ENCODE measurements at regions not wholly inside any gene's neighbourhood (a gene's known extent, or its start where the extent isn't known, plus 50 kb on each side); places are given as distances from the start of the nearest gene placed in this dataset.

GRCh38 chr6:170232186-170233002 is 58.5 kb downstream of the DLL1 start:
- no peak overlapping the region for H3K4me3 ChIP-seq
- H3K9me3 ChIP-seq: no peaks in the 10 kb centered on the region
- no peaks in the 10 kb centered on the region for H3K36me3 ChIP-seq
- DNase-seq: no peak
- no peaks in the 10 kb centered on the region for H3K27me3 ChIP-seq

GRCh38 chr6:170231293-170232185 is 59.3 kb downstream of the DLL1 start:
- Histone ChIP-seq H3K4me3 (no peak overlapping the region), H3K36me3 (no peaks in the 10 kb centered on the region), H3K27me3 (no peaks in the 10 kb centered on the region), H3K9me3 (no peaks in the 10 kb centered on the region)
- no peak for DNase-seq

- no peak for DNase-seq
- Histone ChIP-seq H3K9me3 (no peaks in the 10 kb centered on the region), H3K4me3 (no peak overlapping the region), H3K27me3 (no peaks in the 10 kb centered on the region), H3K36me3 (no peaks in the 10 kb centered on the region)
Observed at GRCh38 chr6:170230520-170231292, 60.2 kb downstream of the DLL1 start.

- H3K9me3 ChIP-seq: no peaks in the 10 kb centered on the region
- no peaks in the 10 kb centered on the region for H3K36me3 ChIP-seq
- no peaks in the 10 kb centered on the region for H3K27me3 ChIP-seq
- no peak for DNase-seq
- H3K4me3 ChIP-seq: no peak overlapping the region
Observed at GRCh38 chr6:170229851-170230519, 60.9 kb downstream of the DLL1 start.

- DNase-seq: no peak
- Histone ChIP-seq H3K27me3 (no peaks in the 10 kb centered on the region), H3K4me3 (no peak overlapping the region), H3K9me3 (no peaks in the 10 kb centered on the region), H3K36me3 (no peaks in the 10 kb centered on the region)
Observed at GRCh38 chr6:170229396-170229795, 61.5 kb downstream of the DLL1 start.

- Histone ChIP-seq H3K27me3 (no peaks in the 10 kb centered on the region), H3K9me3 (no peaks in the 10 kb centered on the region), H3K36me3 (no peaks in the 10 kb centered on the region), H3K4me3 (no peak overlapping the region)
- no peak for DNase-seq
Observed at GRCh38 chr6:170228946-170229310, 62.0 kb downstream of the DLL1 start.

- Histone ChIP-seq H3K4me3 (no peak overlapping the region), H3K9me3 (no peaks in the 10 kb centered on the region), H3K36me3 (no peaks in the 10 kb centered on the region), H3K27me3 (no peaks in the 10 kb centered on the region)
- no peak for DNase-seq
Observed at GRCh38 chr6:170227996-170228945, 62.6 kb downstream of the DLL1 start.

- Histone ChIP-seq H3K4me3 (no peak overlapping the region), H3K9me3 (no peaks in the 10 kb centered on the region), H3K36me3 (no peaks in the 10 kb centered on the region), H3K27me3 (no peaks in the 10 kb centered on the region)
- DNase-seq: no peak
Observed at GRCh38 chr6:170227521-170227983, 63.3 kb downstream of the DLL1 start.

GRCh38 chr6:170226647-170227046 is 64.2 kb downstream of the DLL1 start:
- Histone ChIP-seq H3K4me3 (no peak overlapping the region), H3K9me3 (no peaks in the 10 kb centered on the region), H3K27me3 (no peaks in the 10 kb centered on the region), H3K36me3 (no peaks in the 10 kb centered on the region)
- no peak for DNase-seq

GRCh38 chr6:170225852-170226417 is 64.9 kb downstream of the DLL1 start:
- no peak for DNase-seq
- Histone ChIP-seq H3K27me3 (no peaks in the 10 kb centered on the region), H3K36me3 (no peaks in the 10 kb centered on the region), H3K4me3 (no peak overlapping the region), H3K9me3 (no peaks in the 10 kb centered on the region)

- no peaks in the 10 kb centered on the region for H3K36me3 ChIP-seq
- DNase-seq: no peak
- H3K9me3 ChIP-seq: no peaks in the 10 kb centered on the region
- no peak overlapping the region for H3K4me3 ChIP-seq
- H3K27me3 ChIP-seq: no peaks in the 10 kb centered on the region
Observed at GRCh38 chr6:170224694-170225660, 65.9 kb downstream of the DLL1 start.

- DNase-seq: no peak
- no peaks in the 10 kb centered on the region for H3K36me3 ChIP-seq
- no peaks in the 10 kb centered on the region for H3K27me3 ChIP-seq
- no peaks in the 10 kb centered on the region for H3K9me3 ChIP-seq
- no peak overlapping the region for H3K4me3 ChIP-seq
Observed at GRCh38 chr6:170223718-170224693, 66.9 kb downstream of the DLL1 start.
